Vagina (tissue), 2 donors: ENCODE measurements at regions not wholly inside any gene's neighbourhood (a gene's known extent, or its start where the extent isn't known, plus 50 kb on each side); places are given as distances from the start of the nearest gene placed in this dataset.
"Not testable (repeated sequence)": the region's sequence is repeated elsewhere in the genome, so short reads cannot be mapped to it uniquely, and the experiment has no call there.

Experiments used
- POLR2A ChIP-seq, 2 donors: fragments of 450-650 bp; IDR thresholded peaks; one replicate each; pipeline ENCODE4 v1.6.1; 2017; ENCODE audit warnings: antibody characterized with exemption in 2 of 2, mild to moderate bottlenecking in 2 of 2, moderate library complexity in 2 of 2
- TF ChIP-seq, protein P1 (sequence below), 3 experiments: fragments of 450-650 bp in 2 of 3; fragments of 200-600 bp in 1 of 3; sonication (generic) in 1 of 3; IDR thresholded peaks; one replicate each; pipeline ENCODE4 v1.5.1; 2017 to 2019; ENCODE audit warnings: antibody characterized with exemption in 3 of 3, mild to moderate bottlenecking in 2 of 3, moderate library complexity in 2 of 3

DNA sequence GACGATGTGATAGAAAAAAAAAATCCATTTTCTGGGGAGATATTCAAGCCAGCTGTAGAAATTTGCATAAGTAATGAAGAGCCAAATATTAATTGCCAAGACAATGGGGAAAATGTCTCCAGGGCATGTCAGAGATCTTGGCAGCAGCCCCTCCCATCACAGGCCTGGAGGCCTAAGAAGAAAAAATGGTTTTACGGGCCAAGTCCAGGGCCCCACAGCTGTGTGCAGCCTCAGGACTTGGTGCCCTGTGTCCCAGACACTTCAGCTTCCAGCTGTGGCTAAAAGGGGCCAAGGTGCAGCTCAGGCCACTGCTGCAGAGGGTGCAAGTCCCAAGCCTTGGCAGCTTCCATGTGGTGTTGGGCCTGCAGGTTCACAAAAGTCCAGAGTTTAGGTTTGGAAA, 83.4 kb downstream of the TBX3 start:
- TF ChIP-seq, protein P1, sequence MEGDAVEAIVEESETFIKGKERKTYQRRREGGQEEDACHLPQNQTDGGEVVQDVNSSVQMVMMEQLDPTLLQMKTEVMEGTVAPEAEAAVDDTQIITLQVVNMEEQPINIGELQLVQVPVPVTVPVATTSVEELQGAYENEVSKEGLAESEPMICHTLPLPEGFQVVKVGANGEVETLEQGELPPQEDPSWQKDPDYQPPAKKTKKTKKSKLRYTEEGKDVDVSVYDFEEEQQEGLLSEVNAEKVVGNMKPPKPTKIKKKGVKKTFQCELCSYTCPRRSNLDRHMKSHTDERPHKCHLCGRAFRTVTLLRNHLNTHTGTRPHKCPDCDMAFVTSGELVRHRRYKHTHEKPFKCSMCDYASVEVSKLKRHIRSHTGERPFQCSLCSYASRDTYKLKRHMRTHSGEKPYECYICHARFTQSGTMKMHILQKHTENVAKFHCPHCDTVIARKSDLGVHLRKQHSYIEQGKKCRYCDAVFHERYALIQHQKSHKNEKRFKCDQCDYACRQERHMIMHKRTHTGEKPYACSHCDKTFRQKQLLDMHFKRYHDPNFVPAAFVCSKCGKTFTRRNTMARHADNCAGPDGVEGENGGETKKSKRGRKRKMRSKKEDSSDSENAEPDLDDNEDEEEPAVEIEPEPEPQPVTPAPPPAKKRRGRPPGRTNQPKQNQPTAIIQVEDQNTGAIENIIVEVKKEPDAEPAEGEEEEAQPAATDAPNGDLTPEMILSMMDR (IDR thresholded peaks at IDR 0.05): not testable (repeated sequence)
- TF ChIP-seq POLR2A (IDR thresholded peaks at IDR 0.05): not testable (repeated sequence)
